HK-2 (cell line): ENCODE measurements at regions not wholly inside any gene's neighbourhood (a gene's known extent, or its start where the extent isn't known, plus 50 kb on each side); places are given as distances from the start of the nearest gene placed in this dataset.

Source experiments
- DNase-seq: peaks from one replicate; pipeline ENCODE4 v3.0.0-alpha.2; 2018; ENCODE audit not compliant: unreplicated experiment

DNA sequence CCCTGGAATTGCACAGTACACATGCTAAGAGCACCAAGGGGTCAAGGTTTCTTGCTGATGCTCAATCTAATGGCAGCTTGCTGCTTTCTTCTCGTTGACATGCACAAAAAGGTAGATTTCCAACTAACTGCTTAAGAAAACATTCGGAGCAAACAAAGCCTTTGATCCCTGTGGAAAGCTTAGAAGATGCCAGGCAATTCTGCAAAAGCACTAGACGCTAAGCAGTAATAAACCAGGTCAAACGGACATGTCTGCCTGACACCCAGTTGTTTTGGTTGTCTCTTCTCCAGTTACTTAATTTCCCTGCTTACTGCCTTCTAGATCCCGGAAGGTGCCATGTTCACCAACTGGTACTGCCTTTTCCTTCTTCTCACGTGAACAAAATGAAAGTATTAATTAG lies 100.5 kb upstream of the TMCC3 start:
- DNase-seq, result no peak

DNA sequence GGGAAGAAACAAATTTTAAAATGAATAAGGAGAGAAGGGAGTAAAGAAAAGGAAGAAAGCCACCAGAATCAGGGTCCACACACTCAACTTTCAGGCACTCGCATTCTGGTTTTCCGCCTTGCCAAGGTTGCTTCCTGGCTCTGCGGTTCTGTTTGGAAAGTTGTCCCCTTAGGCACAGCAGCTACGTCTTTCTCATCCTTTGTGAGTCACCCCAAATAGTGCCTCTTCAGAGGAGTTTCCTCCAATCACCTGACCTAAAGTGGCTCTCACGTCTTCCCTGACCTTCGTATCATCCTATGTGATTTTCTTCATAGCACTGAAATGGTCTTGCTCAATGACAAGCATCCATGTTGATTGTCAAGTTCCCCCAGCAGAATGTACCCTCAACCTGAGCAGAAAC lies 99.5 kb upstream of the TMCC3 start:
- DNase-seq, result no peak

DNA sequence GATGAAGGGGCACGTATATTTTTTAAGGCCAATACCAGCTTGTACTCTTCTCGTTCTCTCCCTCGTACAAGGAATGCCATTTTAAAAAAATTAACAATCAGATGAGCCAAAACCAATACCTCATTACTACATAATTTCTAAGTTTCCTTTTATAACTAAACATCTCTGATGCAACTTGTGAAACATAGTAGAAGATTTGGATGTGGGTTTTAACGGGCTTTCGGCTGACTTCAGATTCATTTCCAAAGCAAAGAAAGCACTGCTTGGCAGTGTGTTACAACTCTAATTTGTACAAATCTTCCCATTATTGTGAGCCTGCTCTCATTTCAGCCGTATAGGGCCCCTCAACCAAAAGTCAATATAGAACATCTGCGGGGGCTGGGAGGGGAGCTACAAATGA lies 99.1 kb upstream of the TMCC3 start:
- DNase-seq, result no peak

DNA sequence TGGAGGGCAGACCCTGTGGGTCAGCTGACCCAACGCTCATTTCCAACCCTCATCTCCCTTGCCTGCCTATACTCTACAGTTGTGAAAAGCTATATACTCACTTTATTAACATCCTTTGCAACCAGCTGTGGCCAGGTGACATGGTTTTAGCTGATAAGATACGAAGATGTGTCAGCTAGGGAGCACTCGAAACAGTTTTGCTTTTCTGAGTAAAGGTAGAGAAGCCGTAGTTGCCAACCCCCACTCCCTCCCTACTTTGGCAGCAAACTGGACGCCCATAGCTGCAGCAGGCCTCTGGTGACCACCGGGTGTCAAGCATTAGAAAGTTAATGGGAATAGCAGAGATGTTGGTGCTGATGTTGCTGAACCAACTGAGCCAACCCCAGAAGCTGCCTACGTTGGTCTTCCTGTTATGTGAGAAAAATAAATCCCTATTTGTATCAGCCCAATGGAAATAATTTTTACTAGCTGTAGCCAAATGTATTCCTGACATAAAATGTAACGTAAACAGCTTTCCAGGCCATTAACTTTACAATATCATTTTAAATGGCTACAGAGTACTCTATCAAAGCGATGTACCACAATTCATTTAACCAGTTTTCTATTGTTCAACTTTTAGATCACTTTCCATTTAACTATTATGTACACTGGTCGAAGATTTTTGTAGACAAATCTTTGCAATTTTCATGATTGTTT lies 98.5 kb upstream of the TMCC3 start:
- no peak for DNase-seq

DNA sequence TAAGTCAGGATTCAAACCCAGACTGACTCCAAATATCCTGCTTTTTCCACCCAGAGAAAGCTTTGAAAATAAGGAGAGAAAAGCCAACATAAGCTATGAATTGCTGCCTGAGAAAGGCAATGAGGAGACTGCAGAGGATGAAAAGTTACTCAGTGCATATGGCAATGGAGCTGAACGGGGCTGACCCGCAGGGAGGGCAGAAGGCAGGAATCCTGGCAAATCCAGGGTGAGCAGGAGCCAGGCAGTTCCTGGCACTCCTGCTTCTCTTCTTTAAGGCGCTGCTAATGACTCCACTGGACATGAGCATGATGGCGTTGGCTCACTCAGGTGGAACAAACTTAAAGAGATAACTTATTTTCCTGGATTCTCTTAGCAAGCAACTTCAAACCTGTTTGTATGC lies 95.2 kb upstream of the TMCC3 start:
- no peak for DNase-seq

DNA sequence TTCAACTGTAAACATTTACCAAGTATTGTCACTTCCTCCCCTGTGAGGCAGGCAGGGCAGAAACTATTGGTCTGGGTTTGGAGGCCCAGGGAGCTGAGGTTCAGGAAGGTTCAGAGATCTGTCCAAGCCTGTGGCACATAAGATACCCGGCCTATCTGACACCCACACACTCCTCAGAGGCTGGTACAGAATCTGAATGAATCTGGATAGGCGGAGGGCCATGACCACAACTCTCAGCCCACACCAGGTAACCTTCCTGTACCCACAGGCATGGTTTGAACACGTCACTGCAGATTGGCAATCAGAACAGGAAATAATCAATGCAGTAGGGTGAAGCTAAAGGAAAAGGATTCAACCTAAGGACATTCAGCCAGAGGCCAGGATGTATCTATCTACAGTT lies 92.8 kb upstream of the TMCC3 start:
- DNase-seq, result no peak

DNA sequence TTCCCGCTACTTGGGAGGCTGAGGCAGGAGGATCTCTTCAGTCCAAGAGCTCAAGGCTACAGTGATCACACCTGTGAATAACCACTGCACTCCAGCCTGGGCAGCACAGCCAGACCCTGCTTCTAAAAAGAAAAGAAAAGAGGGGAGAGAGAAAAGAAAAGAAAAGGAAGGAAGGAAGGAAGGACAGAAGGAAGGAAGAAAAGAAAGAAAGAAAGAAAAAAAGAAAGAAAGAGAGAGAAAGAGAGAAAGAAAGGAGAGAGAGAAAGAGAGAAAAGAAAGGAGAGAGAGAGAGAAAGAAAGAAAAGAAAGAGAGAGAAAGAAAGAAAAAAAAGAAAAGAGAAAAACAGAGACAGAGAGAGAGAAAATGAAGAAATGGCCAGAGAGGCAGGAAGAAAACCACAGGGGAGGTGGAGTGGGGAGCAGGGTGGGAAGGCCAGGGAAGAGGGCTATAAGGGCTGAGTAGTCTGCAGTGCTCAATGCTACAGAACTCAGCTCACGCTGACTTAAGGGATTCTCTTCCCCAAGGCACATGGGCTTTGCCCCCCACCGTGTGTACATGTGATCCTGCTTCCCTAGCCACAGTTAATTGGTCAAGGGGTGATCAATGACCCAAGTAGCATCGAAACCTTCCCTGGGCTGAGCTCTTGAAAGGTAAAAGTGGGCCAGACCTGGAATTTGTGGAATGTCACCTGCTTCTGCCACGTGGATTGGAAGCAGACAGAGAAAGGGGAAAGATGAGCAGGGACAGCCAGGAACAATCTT lies 90.4 kb upstream of the TMCC3 start:
- no peak for DNase-seq

DNA sequence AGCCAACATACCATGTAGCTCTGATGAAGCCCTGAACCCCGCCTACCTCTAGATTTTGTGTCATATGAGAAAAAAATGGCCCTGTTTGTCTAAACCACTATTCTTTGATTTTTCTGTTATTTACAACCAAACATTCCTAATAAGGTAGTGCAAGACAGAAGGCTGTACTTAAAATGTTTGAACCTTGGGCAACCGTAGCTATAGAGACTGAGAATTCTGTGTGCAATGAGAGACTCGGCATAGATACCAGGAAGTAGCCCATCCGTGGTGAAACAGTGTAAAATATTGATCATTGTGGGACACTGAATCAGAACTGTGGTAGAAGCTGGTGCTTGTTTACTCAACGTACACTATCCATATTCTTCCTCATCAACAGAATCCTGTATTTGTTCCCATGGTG lies 86.5 kb upstream of the TMCC3 start:
- no peak for DNase-seq

DNA sequence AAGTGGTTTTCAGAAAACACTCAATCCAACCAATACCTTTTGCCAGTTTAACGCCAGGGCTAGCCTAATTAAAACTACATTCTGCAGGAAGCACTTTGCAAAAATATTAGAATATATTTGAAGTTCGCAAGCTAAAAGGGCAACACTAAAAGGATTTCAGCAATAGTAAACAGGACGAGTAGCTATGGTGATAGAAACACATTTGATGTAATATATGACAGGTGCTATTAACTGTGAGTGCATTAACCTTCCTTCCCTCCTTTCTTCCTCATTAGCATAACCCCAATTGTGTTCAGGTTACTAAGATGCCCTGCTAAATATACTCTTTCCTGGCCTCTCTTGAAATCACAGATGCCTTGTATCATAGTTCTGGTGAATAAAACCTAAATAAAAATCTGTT lies 85.6 kb upstream of the TMCC3 start:
- no peak for DNase-seq

DNA sequence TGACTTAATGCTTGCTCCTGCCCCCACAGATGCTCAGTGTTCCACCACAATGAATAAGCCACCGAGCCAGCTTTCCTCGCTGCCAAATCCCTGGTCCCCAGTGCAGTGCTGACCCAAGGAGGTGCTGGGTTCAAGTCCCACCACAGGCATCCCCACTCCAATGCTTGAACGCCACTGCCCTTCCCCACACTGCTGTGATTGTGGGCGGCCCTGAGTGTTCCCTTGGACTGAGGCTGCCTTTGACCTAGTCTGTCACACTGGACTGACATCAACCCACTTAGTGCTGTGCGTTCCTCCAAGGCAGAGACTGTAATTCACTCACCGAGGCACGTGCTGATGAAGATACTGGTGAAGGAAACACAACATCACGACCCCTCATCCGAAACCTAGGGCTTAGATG lies 83.4 kb upstream of the TMCC3 start:
- DNase-seq, result no peak

DNA sequence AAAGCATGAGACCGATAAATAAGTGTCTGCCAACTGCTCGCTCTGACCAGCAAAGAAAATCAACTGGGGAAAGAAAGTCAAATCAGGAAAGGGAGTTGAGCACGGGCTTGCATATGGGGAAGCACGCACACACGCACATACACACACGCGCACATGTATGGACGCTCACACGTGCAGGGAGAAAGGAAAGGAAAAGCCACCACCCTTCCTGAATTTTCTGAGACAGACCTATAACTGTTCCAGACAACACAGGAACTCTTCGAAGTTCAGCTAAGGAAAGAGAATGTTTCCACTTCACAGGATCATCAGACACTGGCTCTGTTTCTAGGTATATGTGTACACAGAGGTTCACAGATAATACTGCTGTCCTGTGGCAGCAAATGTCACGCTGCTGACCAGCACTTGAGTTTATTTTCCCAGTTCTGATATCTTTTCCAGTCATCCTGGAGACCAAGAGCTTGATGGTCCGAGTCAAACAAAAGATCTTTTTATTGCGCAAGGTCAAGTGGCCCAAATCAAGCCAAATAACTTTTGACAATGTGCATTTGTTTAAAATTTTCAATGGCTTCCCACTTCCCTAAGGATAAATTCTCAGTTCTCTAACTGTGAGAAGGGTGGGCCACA lies 82.1 kb upstream of the TMCC3 start:
- no peak for DNase-seq

DNA sequence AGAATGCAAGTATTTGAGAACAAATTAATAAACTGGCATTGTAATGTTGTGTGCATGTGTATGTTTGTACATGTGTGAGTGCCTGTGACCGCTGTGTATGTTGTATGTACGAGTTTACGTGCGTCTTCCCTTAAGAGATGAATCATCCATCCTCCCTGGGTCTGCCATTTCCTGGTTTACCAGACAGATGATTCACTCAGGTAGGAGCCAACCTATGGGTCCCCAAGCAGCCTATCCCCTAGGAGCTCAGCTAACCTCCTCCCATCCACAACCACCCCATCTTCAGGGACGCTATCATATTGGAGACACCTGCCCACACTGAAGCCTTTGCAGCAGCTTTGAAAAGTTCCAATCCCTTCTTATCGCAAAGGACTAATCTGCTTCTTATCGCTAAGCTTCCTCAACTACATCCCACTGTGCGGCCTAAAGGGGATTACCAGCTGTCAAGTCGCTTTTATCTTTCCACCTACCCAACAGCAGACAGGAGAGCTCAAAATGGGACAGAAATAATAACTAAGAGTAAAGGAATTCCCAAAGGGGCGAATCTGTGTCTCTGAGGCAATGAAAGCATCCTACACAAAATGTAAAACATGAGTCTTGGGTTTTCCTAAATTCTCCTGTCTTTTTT lies 81.5 kb upstream of the TMCC3 start:
- DNase-seq, result no peak

DNA sequence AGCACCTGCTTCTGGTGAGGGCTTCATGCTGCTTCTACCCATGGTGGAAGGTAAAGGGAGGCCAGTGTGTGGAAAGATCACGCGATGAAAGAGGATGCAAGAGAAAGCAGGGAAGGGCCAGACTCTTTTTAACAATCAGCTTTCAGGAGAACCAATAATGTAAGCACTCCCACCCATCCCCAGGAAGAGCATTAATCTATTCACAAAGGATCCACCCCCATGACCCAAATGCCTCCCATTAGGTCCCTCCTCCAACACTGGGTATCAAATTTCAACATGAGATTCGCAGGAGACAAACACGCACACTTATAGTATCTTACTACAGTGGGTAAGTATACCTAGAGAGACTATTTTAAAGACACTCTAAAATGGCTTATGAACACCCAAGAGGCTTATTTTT lies 80.5 kb upstream of the TMCC3 start:
- no peak for DNase-seq

DNA sequence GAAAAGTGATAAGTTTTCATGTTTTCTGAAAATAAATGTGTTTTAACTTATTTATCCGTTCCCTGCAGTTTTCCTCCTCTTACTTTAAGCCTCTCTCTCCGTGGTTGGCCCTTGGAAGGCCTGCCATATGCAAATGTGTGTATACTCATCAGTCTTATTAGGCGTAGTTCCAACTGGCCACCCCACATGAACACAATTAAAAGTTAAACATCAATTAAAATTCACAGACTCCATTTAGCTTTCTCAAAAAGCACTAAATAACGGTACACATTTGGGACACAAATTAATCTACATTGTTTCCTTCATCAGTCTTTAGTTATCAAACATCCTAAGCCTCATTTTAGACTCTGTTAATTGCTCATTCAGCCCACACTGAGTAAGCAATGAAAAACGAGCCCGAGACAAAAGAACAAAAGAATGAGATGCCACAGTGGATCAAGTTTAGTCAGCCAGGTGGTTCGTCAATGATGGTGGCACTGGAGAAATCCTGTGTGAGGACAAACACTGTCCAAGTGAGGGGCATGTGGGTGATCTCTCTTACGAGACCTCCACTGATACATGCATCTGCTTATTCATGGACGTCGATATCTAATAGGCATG lies 76.0 kb upstream of the TMCC3 start:
- DNase-seq, result no peak

DNA sequence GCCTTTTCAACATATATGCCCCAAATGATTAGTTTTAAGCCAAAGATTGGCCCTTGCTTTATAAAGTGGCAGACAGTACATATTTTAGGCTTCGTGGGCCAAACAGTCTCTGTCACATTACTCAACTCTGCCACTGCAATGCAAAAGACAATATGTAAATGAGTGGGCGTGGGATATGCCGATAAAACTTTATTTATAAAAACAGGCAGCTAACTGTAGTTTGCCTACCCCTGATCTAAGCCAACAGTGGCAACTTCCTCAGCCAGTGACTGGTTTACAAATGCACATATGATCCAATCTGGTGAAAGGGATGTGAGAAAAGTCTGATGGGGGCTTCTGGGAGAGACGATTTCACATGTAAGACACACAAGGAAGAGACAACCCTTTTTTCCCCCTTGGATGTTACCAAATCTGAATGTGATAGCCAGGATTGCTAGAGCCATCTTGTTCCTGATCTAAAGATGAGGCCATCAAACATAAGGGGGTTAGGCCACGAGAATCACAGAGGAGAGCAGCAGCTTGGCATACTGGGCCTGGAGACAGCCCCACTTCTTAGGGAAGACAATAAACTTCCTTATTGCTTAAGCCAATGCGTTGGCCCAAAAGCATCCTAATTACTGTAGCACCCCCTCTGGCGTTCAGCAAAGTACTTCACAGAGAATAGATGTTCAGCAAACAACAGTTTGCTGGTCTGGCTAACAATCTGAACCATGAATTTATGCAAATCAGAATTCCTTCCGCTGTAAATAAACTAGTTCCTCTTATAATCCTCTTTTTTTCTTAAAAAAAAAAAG lies 75.2 kb upstream of the TMCC3 start:
- no peak for DNase-seq

DNA sequence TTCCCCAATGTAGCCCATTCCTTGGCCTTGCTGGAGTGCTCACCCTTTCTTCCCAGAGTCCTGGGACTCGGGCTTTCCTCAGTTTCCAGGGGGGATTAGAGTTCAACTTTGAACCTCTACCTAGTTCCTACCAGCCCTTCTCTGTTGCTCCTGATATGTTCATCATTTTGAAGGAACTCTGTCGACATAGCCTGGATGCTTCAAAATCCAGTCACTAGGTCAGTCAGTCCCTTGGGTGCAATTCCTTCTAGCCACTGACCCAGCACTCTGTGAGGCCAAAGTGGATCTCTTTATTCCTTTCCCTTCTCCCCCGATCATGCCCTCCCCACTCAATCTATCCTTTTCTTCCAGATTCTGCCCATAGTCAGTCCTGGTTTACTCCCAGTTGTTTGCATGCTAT lies 72.3 kb upstream of the TMCC3 start:
- no peak for DNase-seq

DNA sequence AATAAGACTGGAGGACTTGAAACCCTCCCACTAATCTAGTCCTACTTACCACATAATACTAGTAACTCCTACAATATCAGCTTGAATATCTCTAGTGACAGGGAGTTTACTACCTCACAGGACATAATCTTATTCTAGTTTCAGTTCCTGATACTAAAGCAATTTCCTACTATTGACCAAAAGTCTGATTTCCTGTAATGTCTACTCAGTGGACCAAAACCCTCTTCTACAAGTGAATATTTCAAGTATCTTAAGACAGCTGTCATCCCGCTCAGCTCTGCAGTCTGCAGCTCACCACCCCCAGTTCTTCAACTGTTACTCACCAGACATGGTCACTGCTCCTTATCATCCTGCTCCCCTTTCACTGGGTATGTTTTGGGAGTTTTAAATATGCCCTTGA lies 70.8 kb upstream of the TMCC3 start:
- DNase-seq, result no peak

DNA sequence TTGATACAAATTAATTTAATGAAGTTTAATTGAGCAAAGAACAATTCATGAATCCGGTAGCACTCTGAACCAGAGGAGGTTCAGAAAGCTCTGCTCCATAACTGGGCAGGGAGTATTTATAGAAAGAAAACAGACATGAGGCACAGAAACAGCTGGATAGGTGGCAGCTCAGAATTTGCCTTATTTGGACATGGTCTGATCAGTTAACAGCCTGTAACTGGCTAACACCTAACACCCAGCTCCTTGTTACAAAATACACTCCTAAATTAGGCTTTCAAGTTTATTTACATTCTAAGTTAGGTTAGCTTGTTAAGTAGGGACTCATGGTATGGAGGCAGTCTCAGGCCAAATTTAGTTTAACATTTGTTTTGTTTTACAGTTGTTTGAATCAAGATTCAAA lies 67.8 kb upstream of the TMCC3 start:
- DNase-seq, result no peak

DNA sequence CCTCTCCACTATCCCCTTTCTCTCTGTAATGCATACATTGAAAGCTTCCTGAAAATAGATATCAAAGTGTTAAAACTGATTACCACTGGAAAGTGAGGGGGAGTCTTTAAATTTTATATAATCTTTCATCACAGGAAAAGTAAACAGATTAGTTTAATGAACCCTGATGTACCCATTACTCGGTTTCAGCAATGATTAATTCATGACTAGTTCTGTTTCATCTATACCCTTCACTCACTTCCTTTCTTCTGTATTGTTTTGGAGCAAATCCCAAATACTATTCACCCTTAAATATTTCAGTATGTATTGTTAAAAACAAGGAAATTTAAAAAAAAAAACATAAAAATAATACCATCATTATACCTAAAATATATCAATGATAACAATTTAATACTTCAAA lies 67.3 kb upstream of the TMCC3 start:
- DNase-seq, result no peak

DNA sequence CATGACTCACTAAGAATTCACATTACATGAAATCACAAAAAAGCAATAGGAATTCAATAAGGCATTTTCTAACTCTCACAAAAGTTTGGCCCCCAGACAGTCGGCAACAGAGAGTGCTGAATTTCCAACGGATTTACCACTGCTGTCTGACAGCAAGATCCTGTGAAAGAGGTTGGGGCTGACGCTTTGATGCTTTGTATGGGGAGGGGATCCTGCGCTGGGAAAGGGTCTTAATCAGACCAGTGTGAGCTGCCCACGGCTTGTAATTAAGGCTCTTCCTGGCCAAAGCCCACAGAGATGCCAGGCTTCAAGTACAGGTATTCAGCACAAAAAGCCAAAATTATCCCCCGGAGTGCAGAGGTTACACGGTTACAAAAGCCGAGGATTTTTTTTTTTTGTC lies 66.8 kb upstream of the TMCC3 start:
- DNase-seq, result no peak

DNA sequence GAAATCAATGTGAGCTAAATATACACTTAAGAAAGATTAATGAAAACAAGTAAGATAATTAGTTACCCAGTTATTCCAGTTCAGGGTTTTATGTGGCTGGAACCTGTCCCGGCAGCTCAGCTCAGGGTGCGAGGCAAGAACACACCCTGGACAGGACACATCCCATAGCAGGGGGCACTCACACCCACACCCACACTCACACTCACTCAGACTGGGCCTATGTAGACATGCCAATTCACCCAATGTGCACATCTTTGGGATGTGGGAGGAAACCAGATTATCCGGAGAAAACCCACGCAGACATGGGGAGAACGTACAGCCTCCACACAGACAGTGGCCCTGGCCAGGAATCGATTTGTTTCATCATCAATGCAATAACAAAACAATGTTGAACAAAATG lies 66.0 kb upstream of the TMCC3 start:
- no peak for DNase-seq
